ENCODE measurements at regions not wholly inside any gene's neighbourhood (a gene's known extent, or its start where the extent isn't known, plus 50 kb on each side); places are given as distances from the start of the nearest gene placed in this dataset.
"Not testable (repeated sequence)": the region's sequence is repeated elsewhere in the genome, so short reads cannot be mapped to it uniquely, and the experiment has no call there.

DNA sequence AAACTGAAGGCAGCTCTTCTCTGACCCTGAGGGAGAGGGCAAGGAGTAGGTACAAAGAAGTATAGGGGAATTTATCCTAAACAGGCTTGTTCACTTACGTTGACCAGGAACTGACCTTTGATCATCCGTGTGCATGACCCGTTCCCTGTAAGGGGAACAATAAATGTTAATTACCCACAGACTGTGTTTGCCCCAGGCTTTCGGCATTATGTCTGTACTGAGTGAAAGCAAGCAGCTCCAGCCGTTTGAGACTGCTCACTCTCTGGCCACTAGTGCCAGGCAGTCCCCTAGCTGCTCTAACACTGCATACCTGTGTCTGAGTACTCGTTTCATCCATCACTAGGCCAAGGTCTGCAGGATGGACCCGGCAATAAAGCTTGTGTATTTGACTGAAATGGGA lies 1365.3 kb downstream of the NCAM2 start:
- TF ChIP-seq, protein P1, sequence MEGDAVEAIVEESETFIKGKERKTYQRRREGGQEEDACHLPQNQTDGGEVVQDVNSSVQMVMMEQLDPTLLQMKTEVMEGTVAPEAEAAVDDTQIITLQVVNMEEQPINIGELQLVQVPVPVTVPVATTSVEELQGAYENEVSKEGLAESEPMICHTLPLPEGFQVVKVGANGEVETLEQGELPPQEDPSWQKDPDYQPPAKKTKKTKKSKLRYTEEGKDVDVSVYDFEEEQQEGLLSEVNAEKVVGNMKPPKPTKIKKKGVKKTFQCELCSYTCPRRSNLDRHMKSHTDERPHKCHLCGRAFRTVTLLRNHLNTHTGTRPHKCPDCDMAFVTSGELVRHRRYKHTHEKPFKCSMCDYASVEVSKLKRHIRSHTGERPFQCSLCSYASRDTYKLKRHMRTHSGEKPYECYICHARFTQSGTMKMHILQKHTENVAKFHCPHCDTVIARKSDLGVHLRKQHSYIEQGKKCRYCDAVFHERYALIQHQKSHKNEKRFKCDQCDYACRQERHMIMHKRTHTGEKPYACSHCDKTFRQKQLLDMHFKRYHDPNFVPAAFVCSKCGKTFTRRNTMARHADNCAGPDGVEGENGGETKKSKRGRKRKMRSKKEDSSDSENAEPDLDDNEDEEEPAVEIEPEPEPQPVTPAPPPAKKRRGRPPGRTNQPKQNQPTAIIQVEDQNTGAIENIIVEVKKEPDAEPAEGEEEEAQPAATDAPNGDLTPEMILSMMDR (IDR thresholded peaks at IDR 0.05; ENCODE audit: insufficient read depth, low read length, poor library complexity, severe bottlenecking), result no peak
- H3K36me3 ChIP-seq (ENCODE audit: control insufficient read depth, insufficient read depth, low read length), result no peaks in the 10 kb centered on the region

DNA sequence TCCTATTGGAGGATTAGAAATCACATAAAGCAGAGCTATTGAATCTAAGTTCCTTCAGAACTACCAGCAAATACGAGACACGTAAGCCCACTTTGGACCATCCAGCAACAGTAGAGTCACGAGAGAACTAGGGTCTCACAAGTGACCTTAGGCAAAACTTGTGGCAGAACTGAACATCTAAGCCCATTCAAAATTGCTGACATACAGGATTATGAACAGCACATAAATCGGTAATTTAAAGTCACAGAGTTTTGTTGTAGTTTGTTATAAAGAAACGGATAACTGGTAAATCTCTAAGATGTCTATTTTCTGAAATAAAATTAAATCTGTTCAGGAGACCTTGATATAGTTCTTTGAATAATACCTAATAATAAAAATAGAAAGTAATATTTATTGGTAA lies 1366.0 kb downstream of the NCAM2 start:
- Histone ChIP-seq H3K4me3 (replicated peaks; ENCODE audit: low read depth, low read length) (no peak overlapping the region), H3K36me3 (ENCODE audit: control insufficient read depth, insufficient read depth, low read length) (no peaks in the 10 kb centered on the region), H3K27me3 (replicated peaks; ENCODE audit: control insufficient read depth, insufficient read depth, low read length) (no peaks in the 10 kb centered on the region)
- DNase-seq (ENCODE audit: extremely low read depth, insufficient read length), result no peak
- TF ChIP-seq, protein P1 (IDR thresholded peaks at IDR 0.05; ENCODE audit: insufficient read depth, low read length, poor library complexity, severe bottlenecking), result no peak

More for the DNA sequence above, 1365.3 kb downstream of the NCAM2 start:
- no peaks in the 10 kb centered on the region for H3K27me3 ChIP-seq (replicated peaks; ENCODE audit: control insufficient read depth, insufficient read depth, low read length)
- no peak overlapping the region for H3K4me3 ChIP-seq (replicated peaks; ENCODE audit: low read depth, low read length)
- DNase-seq (ENCODE audit: extremely low read depth, insufficient read length), result no peak

DNA sequence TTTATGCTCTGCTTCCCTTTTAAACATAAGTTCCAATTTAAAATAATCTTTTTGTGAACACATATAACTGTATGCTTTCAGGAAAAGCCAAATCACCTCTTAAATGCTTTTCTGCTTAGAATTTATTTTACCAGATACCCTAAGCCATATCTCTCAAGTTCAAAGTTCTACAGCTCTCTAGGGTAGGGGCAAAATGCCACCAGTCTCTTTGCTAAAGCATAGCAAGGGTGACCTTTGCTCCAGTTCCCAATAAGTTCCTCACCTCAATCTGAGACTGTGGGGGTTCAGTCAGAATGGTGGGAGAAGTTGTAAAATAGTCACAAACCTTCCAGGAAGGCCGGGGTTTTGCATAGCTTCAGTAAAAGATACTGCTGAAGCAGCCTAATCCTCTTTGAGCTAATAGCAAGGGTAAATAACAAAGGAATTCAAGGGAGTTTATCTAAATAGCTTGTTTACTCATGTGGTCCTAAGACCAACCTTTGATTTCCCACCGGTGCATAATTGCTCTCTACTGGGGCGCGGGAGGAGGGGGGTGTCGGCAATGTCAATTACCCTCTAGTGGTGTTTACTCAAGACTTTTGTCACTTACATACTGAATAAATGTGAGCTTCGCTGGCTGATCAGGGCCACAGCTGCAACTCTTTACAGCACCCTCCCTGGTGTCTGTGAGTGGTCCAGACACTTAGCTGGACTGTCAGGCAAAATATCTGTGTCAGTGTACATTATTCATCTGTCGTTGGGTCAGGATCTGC lies 1376.2 kb downstream of the NCAM2 start:
- Histone ChIP-seq H3K36me3 (ENCODE audit: control insufficient read depth, insufficient read depth, low read length) (no peaks in the 10 kb centered on the region), H3K27me3 (replicated peaks; ENCODE audit: control insufficient read depth, insufficient read depth, low read length) (no peaks in the 10 kb centered on the region), H3K4me3 (replicated peaks; ENCODE audit: low read depth, low read length) (no peak overlapping the region)
- TF ChIP-seq, protein P1 (IDR thresholded peaks at IDR 0.05; ENCODE audit: insufficient read depth, low read length, poor library complexity, severe bottlenecking), result no peak
- no peak for DNase-seq (ENCODE audit: extremely low read depth, insufficient read length)

DNA sequence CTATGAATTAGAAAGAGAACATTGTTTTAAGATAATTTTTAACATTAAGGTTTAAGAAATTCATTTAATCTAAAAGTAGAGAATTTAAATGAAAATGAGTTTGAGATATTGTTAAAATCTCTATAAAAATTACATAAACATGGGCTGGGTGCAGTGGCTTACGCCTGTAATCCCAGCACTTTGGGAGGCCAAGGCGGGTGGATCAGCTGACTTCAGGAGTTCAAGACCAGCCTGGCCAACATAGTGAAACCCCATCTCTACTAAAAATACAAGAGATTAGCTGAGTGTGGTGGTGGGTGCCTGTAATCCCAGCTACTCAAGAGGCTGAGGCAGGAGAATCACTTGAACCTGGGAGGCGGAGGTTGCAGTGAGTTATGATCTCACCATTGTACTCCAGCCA lies 1379.6 kb downstream of the NCAM2 start:
- H3K36me3 ChIP-seq (ENCODE audit: control insufficient read depth, insufficient read depth, low read length); DNase-seq (ENCODE audit: extremely low read depth, insufficient read length); H3K4me3 ChIP-seq (replicated peaks; ENCODE audit: low read depth, low read length); H3K27me3 ChIP-seq (replicated peaks; ENCODE audit: control insufficient read depth, insufficient read depth, low read length): not testable (repeated sequence)

DNA sequence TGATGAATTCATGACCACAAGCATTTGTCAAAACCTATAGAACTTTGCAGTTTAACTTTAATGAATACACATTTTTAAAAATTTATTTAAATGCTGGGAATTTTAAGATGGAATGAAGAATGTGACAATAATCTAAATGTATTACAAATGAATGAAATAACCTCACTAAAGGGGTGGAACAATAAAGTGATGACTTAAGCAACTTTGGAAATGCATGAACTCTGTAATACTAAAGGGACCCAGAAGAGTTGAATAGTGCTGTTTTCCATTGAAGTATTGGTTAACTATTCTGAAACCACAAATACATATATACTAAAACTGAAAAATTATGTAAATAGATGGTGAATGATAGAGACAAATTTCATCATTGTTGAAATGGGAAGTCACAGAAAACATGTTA lies 1395.1 kb downstream of the NCAM2 start:
- Histone ChIP-seq H3K4me3 (replicated peaks; ENCODE audit: low read depth, low read length) (no peak overlapping the region), H3K36me3 (ENCODE audit: control insufficient read depth, insufficient read depth, low read length) (no peaks in the 10 kb centered on the region), H3K27me3 (replicated peaks; ENCODE audit: control insufficient read depth, insufficient read depth, low read length) (no peaks in the 10 kb centered on the region)
- DNase-seq (ENCODE audit: extremely low read depth, insufficient read length), result no peak
- TF ChIP-seq, protein P1 (IDR thresholded peaks at IDR 0.05; ENCODE audit: insufficient read depth, low read length, poor library complexity, severe bottlenecking), result no peak

DNA sequence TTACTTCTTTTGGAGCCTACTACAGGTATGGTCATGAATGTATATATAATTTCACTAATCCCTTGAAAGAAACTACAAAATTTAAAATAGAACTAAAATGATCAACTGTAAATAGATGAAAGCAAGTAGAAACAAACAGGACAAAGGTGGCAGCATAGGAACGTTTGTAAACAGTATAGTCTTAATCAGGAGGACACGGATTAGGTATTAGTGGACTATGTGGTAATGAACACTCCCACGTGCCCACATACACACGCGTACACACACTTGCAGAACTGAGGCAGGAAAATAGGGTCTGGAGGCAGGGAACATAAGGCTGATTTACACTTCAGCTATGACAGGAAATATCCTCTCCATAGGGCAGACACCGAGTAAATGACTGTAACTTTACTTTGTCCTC lies 1397.8 kb downstream of the NCAM2 start:
- Histone ChIP-seq H3K27me3 (replicated peaks; ENCODE audit: control insufficient read depth, insufficient read depth, low read length) (no peaks in the 10 kb centered on the region), H3K4me3 (replicated peaks; ENCODE audit: low read depth, low read length) (no peak overlapping the region), H3K36me3 (ENCODE audit: control insufficient read depth, insufficient read depth, low read length) (no peaks in the 10 kb centered on the region)
- no peak for DNase-seq (ENCODE audit: extremely low read depth, insufficient read length)
- TF ChIP-seq, protein P1 (IDR thresholded peaks at IDR 0.05; ENCODE audit: insufficient read depth, low read length, poor library complexity, severe bottlenecking), result no peak
